NCI-H1436 treated with DMSO at 0.1 percent for 48 hours (cell line): ENCODE measurements at regions not wholly inside any gene's neighbourhood (a gene's known extent, or its start where the extent isn't known, plus 50 kb on each side); places are given as distances from the start of the nearest gene placed in this dataset.

Experiments
- DNase-seq: peaks from one replicate; lab custom pipeline; 2025; lab: John Stamatoyannopoulos, UW

DNA sequence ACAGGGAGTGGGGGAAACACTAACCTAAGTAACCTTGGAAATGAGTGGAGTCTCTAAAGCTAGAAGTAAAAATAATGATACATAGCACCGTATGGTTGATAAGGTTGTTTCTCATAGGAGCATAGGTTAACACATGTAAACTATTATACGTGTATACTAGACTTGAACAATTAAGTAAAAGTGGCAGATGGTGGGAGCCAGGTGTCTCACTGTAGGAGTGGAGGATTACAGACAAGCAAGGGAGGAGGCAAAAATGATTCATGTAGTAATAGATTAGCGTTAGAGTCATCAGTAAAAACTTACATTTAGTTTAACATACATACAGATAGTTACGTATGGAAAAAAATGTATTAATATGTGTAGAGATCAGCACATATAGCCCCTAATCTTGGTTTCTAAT is 138.4 kb upstream of the DSCAM start:
- no peak for DNase-seq

DNA sequence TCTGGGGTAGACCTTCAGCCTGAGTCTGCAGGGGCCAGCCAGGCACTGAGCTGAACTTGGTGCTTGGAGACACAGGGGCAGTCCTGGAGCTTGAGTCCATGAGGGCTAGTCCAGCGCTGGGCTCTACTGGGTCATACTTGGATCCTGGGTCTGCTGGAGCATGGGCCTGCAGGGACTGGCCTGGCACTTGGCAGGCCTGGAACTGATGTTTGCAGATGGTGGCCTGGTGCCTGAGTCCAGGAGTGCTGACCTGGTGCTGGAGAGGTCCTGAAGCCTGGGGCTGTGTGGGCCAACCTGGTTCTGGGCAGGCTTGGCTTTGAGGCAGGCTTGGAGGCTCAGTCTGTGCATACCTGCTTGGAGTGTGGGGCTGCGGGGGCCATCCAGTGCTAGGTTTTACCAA is 143.4 kb upstream of the DSCAM start:
- no peak for DNase-seq

DNA sequence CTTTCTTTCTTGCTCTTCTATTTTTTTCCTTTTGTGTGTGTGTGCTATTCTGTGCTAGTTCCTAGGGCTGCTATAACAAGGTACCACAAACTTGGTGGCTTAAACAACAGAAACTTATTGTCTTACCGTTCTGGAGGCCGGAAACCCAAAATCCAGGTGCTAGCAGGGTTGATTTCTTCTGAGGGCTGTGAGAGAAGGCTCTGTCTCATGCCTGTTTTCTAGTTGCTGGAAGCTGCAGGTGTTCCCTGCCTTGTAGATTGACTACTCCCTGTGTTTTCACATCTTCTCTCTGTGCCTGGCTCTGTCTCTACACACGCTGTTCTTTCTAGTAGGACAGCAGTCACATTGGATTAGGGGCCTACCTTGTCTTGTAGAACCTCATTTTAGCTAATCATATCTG is 150.9 kb upstream of the DSCAM start:
- no peak for DNase-seq

DNA sequence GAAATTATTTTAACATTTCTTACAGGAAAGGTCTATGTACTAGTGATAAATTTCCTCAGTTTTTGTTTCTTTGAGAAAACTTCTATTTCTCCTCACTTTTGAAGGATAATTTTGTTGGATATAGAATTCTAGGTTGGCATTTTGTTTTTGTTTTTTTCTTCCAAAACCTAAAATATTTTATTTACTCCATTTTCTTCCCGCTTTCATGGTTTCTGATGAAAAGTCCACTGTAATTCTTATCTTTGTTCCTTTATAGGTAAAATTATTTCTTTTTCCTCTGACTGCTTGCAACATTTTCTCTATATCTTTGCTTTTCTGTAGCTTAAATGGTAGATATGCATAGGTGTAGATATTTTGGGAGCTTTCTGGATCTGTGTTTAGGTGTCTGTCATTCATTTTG is 153.9 kb upstream of the DSCAM start:
- no peak for DNase-seq

DNA sequence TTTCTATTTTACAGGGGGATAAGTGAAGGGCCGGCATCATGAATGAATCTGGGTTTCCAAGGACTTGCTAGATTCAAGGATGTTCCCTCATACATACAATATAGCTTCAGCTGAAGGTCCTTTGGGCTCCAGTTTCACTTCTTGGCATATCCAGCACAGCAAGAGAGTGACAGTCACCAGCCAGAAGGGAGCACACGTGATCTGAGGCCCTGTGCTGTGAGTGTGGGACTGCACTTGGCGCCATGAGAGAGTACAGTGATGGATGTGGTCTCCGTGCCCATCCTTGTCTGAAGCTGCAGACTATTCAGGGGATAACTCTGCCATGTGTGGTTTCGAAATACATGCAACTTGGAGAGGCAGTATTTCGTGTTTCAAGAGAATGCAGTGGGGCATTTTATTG is 159.7 kb upstream of the DSCAM start:
- DNase-seq = no peak

DNA sequence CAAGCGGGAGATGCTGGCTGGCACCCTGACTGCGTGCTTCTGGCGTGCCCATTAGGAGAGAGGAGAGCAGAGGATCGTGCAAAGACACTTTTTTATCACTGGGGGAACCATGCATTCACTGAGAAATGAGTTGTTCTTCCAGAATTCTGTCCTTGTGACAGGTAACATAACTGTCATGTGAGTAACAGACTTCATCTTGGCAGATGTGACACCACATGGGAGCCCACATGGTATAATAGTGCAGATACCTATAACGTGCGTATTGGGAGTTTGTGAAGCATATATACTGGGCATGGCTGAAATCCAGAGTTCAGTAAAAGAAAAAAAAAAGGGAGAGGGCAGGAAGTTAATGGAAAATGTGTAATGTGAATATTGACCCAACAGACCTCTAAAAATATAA is 159.6 kb upstream of the BACE2 start:
- no peak for DNase-seq

DNA sequence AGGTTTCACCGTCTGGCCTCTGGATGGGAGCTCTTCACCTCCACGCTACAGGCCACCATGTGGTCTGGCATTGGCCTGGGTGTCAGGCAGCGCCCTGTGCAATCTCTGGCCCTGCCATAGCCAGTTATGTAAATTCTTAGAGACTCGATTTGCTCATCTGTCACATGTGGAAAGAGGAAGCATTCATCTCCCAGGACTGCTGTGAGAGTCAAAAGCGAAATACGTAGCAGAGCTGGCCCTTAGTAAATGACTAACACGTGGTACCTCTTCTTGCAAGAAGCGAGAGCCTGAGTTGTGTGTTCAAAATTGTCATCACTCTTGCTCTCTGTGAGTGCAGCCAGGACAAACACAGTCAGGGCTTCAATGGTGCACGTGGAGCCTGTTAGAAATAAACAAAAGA is 159.0 kb upstream of the BACE2 start:
- no peak for DNase-seq

DNA sequence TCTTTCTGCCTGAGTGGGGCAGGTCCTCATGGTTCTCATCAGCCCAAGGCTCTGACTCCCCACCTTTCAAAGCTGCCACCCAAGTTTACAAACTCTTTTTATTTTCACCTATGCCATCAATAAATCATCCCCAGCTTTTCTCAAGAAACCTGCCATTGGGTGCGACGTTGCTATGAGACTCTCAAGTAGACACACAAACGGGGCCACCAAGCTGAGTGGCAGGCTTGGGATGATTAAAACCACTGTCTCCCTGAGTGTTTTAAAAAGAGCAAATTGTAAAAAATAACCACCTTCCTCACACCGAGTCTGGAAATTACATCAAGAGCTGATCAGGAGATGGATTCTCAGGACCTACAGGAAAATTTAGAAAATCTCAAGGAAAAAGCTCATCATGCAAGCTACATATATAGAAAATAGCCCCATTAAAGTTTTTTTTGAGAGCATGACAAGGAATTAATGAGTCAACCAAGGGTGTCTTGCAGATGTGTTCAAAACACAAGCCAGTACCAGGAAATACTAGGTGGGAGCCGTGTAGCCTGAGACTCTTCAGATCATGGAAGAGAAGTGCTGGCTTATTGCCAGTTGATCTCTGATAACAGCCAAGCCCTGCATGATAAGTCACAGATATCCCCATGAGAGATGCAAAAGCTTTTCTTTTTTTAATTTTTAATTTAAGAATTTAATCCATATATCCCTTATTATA is 158.4 kb upstream of the BACE2 start:
- DNase-seq = peak; percentile 61

DNA sequence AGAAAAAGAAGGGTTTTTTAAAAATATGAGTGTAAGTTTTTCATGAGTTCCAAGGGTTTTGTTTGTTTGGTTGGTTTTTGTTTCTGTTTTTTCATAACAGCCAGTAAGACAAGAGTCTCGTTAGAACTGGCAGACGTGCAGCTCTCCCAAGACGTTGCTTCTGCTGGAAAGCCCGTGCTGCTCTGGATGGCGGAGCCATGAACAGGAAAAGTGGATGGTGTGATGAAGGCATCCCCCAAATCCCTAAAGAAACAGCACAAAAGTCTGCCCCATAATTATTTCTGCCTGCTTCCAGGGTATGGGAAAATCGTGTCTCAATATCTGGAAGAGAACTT is 157.9 kb upstream of the BACE2 start:
- no peak for DNase-seq

DNA sequence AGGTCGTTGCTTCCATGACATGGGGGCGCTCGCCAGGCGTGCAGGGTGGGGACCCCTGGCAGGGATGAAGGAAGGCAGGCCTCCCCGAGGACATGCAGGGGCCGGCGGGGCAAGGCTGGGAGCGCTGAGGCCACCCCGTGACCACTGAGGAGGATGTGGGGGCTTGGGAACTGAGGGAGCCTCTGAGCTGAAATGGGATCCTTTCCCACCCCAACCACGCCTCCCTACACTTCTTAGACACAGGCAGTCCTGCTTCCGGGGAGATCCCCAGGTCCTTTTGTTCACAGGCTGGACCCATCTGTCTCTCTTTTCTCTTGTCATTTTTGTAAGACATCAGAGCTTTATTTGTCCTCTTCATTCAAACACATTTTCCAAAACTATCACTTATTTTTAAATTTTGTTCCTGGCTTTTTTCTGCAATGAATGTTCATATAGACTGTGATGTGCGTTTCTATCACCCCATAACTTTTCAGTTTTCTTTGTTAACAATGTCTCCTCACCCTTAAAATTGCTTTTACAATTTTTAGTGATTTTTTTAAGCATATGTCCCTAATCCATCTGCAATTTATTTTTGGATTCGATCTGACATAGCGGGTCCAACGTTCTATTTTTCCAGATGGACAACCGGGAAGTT is 156.7 kb upstream of the BACE2 start:
- DNase-seq = no peak

DNA sequence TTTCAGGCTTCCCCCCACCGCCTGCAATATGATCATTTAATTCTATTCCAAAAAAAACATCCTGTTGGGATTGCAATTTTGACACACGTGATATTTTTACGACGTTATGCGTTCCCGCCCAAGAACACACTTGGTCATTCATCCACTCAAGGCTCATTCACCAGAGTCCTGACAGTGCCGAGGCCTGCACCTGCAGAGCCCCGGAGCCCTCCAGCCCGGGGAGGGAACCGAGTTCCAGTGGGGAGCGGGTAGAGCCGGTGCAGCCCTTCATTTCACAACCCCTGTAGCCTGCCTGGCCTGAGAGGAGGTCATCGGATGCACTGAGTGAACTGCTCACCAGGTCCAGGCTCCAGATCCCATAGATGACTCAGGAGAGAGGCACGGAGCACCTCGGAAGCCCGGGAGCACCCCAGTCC is 156.0 kb upstream of the BACE2 start:
- no peak for DNase-seq

DNA sequence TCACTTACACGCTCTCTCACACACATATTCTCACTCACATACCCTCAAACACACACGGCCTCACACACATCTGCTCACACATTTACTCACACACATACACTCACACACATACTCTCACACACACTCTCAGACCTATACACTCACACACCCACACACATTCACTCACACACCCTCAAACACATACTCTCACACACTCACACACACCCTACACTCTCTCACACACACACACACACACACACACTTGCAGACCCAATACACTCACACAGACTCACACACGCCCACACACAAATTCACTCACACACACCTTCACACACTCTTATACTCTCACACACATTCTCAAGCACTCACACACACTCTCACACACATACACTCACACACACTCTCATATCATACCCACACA is 155.5 kb upstream of the BACE2 start:
- DNase-seq = no peak

DNA sequence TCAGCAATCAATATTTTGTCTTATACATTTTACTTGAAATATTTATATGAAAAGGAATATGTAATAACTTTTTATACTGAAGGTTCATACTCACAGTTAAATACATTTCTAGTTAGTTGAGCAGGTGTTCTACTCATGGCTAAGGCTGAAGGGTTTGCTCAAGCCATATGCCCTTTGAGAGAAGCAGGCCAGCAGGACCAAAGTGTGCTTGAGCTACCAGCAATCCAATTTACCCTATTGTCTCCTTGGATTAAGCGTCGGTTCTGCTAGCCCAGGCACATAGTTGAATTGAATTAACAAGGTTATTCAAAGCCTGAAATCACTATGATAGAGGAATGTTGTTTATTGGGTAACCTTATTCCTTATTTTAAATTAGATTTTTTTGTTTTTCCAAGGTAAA is 151.5 kb upstream of the BACE2 start:
- no peak for DNase-seq

DNA sequence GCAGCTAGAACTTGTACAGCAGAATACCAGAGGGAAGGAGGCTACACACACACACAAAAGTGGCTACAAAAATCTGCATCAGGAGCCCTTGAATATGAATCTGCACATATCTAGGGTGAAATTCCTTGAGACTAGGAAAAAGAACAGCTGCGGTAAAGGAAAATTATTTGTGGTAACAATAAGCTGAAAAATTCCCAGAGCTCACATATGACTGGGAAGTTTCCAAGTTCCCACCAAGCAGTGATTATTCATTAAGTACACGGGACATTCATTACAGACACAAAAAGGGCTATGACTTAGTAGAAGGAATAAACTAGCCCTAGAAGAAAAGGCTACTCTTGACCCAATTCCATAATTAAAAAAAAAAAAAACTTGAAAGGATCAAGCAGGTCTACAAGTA is 149.5 kb upstream of the BACE2 start:
- DNase-seq = no peak

DNA sequence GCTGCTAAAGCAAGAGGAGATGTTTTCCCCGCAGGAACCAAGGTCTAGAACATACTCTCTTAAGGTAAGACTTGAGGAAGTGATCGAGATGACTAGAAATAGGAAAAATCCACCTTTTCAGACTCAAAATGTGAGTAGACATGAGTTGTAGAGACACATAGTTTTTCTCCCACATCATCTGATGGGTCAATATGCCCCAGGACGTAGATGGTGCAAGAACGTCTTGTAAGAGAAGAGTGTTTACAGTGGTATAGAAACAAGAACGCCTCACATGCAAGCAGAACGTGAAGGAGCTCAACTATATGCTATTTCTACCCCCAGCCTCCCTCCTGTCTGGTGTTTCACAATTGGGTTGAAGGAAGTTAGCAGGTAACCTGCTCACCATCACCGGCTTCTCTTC is 144.0 kb upstream of the BACE2 start:
- no peak for DNase-seq

DNA sequence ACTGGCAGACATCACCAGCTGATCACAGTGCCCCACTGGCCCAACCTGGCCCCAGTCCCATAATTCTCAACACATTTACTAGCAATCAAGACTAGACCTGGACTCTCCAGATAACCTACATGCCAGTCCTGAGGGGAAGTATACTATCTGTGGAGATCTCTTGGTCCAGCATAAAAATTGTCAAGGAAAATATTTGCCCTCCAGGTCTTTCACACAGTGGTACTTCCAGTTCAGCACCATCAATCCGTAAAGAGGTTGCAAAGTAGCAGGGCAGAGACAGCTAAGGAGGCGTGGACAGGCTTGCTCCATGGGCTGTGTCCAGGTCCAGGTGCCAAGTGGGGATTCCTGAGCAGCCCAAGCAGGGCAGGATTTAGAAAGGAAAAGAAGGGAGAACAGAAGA is 143.6 kb upstream of the BACE2 start:
- no peak for DNase-seq

DNA sequence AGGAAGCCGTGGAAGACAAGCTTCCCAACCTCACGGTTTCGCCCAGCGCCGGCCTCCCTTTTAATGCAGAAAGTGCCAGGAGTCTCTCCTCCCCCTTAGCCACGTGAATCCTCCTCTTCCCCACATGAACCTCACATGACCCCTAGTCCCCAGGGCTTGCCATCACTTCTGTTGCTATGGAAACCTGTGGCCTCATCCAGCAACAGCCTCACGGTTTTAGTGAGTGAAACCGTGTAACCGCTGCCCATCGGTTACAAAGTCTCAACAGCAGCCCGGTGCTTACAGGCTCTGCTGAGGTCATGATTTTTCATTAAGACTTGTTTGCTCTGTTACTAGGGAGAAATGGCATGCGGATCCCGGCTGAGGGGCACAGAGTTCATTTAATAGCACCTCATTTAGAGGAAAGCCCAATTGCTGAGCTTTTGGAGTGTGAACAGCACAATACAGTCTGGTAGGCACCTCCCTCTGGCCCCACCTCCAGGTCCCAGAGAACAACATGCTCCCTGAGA is 143.2 kb upstream of the BACE2 start:
- peak; percentile 86 for DNase-seq

DNA sequence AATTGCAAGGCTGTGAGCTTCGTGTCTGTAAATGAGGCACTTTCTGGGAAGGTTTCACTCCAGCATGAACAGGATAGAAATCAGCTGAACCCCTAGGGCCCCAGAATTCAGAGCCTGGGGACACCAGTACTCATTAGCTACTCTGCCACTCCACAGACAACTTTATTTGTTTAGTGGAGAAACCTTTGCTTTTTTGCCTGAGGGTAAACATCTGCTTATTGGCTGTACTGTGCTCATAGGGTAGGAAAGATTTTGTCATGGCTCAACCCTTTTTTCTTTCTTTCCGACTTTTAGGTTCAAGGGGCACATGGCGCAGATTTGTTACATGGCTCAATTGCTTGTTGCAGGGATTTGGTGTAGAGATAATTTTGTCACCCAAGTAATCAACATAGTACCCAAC is 138.4 kb upstream of the BACE2 start:
- no peak for DNase-seq

DNA sequence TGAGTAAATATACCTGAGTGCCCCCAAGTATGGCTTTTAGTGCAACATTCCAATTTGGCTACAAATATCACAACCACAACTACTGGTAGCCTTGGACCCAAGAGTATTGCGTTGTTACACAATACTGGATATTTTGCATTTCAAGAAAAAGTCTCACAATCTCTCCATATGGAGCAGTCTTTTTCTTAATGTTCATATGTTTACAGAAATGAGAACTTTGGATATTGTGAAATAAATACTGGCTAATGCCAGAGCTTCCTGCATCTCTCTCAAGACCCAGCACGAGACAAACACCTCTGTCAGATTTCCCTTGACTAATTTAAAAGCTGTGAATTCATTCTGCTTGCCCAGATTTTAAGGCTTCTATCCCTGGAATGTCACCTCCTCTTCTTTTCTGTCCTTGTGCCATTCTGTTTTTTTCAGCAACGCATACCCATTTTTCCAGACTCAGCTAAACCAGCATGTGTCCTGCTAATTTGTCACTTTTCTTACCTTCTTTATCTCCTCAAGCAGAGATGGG is 136.2 kb upstream of the BACE2 start:
- no peak for DNase-seq

DNA sequence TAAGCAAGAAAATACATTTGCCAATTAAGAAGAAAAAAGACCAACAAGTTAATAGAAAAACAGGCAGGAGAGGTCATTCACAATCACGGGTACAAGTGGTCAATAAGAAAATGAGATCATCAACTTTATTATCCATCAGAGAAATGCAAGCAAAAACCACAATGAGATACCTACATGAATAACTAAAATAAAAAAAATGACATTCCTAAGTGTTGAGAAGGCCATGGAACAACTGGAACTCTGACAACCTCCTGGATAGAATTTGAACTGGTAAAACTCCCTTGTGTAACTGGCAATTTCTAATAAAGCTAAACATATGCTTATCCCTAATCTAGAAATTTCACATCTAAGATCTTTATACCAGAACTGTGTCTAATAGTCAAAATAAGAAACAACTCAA is 135.4 kb upstream of the BACE2 start:
- DNase-seq = no peak

DNA sequence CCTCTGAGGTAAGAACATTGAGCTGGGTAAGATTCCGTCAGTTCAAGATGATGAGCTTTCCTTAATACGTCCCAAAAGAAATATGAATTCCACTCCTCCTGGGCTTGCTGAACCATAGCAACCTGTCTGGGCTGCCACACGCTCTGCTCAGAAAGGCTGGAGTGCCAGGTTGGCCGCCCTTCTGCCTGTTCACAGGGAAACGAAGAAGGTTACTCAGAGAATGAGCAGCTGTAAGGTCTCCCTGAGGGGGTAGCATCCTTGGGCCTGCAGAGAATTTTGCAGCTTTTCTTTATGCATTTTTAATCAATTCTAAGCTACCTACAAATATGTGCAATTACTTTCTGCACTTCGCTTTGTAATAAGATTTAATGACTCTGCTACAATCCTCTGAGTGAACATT is 130.7 kb upstream of the BACE2 start:
- no peak for DNase-seq

DNA sequence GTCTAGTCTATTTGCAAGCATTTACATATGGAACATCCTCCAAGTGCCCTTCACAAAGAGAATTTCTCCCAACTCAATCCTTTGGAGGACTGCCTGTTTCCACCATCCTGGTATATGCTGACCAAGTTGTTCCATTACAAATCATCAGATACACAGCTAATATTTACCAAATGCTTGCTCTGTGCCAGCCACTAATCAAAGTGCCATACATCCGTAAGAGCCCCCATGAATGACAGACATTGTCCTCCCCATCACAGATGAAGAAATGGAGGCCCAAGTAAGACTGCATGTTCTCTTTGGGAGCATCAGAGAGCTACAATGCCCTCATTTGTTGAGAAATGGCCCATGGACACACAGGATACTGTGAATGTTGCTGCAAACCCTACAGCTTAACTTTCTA is 130.0 kb upstream of the BACE2 start:
- DNase-seq = no peak

DNA sequence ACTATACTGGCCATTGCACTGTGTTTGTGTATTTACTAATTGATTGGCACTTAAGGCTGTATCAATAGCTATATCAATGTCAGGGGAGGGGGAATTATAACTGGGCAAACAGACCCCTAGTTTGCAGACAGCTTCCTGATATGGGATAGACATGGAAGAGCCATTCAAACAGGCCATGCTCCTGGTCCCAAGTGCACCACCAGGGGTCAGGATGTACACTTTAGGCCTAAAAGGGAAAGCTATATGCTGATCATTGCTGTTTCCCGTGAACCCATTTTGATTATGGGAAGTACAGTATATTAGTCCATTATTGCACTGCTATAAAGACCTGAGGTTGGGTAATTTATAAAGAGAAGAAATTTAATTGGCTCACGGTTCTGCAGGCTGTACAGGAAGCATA is 124.9 kb upstream of the BACE2 start:
- no peak for DNase-seq
